Parathyroid adenoma (tissue), 2 donors: ENCODE measurements at regions not wholly inside any gene's neighbourhood (a gene's known extent, or its start where the extent isn't known, plus 50 kb on each side); places are given as distances from the start of the nearest gene placed in this dataset.

Experiments used
- H2AFZ ChIP-seq: fragments of 300-600 bp; sonication (generic); one replicate; pipeline ENCODE4 v1.7.0; 2017; ENCODE audit warnings: antibody characterized with exemption, mild to moderate bottlenecking
- H3K27ac ChIP-seq: fragments of 300-600 bp; sonication (generic); one replicate; pipeline ENCODE4 v1.7.0; 2017
- H3K27me3 ChIP-seq: fragments of 300-600 bp; sonication (generic); one replicate; pipeline ENCODE4 v1.7.0; 2017; ENCODE audit warnings: low read length; ENCODE audit not compliant: control insufficient read depth, insufficient read depth
- H3K36me3 ChIP-seq: fragments of 300-600 bp; sonication (generic); one replicate; pipeline ENCODE4 v1.7.0; 2017; ENCODE audit warnings: low read length; ENCODE audit not compliant: control insufficient read depth, insufficient read depth
- H3K4me1 ChIP-seq: fragments of 300-600 bp; sonication (generic); one replicate; pipeline ENCODE4 v1.7.0; 2017; ENCODE audit warnings: control low read depth
- H3K4me2 ChIP-seq: fragments of 300-600 bp; sonication (generic); one replicate; pipeline ENCODE4 v1.7.0; 2017; ENCODE audit warnings: low read length
- H3K4me3 ChIP-seq: fragments of 300-600 bp; sonication (generic); one replicate; pipeline ENCODE4 v1.7.0; 2017; ENCODE audit warnings: low read depth, low read length
- H3K79me2 ChIP-seq: fragments of 300-600 bp; sonication (generic); one replicate; pipeline ENCODE4 v1.7.0; 2017; ENCODE audit warnings: control low read depth
- H3K9ac ChIP-seq: fragments of 300-600 bp; sonication (generic); one replicate; pipeline ENCODE4 v1.7.0; 2017; ENCODE audit warnings: mild to moderate bottlenecking
- H3K9me3 ChIP-seq: fragments of 300-600 bp; sonication (generic); one replicate; pipeline ENCODE4 v1.7.0; 2017; ENCODE audit warnings: low read length; ENCODE audit not compliant: control insufficient read depth
- CTCF ChIP-seq: fragments of 300-600 bp; sonication (generic); IDR thresholded peaks from one replicate; pipeline ENCODE4 v1.7.0; 2017; ENCODE audit warnings: antibody characterized with exemption, mild to moderate bottlenecking
- donor health status: primary hyperparathyroidism.

- Histone ChIP-seq H3K79me2 (no peaks in the 10 kb centered on the region), H3K9ac (no peak overlapping the region), H3K4me2 (no peak overlapping the region), H3K27ac (no peak overlapping the region), H2AFZ (no peak overlapping the region), H3K4me1 (no peaks in the 10 kb centered on the region), H3K4me3 (no peak overlapping the region), H3K9me3 (no peaks in the 10 kb centered on the region), H3K36me3 (no peaks in the 10 kb centered on the region), H3K27me3 (no peaks in the 10 kb centered on the region)
- TF ChIP-seq CTCF, result no peak
Observed at GRCh38 chr13:99836291-99836690, 135.3 kb downstream of the ZIC5 start.

GRCh38 chr13:99835442-99835841 lies 136.1 kb downstream of the ZIC5 start:
- Histone ChIP-seq H3K4me3 (no peak overlapping the region), H2AFZ (no peak overlapping the region), H3K4me2 (no peak overlapping the region), H3K36me3 (no peaks in the 10 kb centered on the region), H3K27ac (no peak overlapping the region), H3K27me3 (no peaks in the 10 kb centered on the region), H3K79me2 (no peaks in the 10 kb centered on the region), H3K9ac (no peak overlapping the region), H3K4me1 (no peaks in the 10 kb centered on the region), H3K9me3 (no peaks in the 10 kb centered on the region)
- no peak for TF ChIP-seq CTCF

GRCh38 chr13:99834246-99834645 lies 137.3 kb downstream of the ZIC5 start:
- no peak overlapping the region for H3K4me3 ChIP-seq
- H3K9me3 ChIP-seq, result no peaks in the 10 kb centered on the region
- H3K4me1 ChIP-seq, result no peaks in the 10 kb centered on the region
- TF ChIP-seq CTCF, result no peak
- H3K36me3 ChIP-seq, result no peaks in the 10 kb centered on the region
- no peaks in the 10 kb centered on the region for H3K27me3 ChIP-seq
- H2AFZ ChIP-seq, result no peak overlapping the region
- H3K9ac ChIP-seq, result no peak overlapping the region
- H3K79me2 ChIP-seq, result no peaks in the 10 kb centered on the region
- no peak overlapping the region for H3K4me2 ChIP-seq
- no peak overlapping the region for H3K27ac ChIP-seq

- Histone ChIP-seq H2AFZ (no peak overlapping the region), H3K4me1 (no peaks in the 10 kb centered on the region), H3K36me3 (no peaks in the 10 kb centered on the region), H3K27me3 (no peaks in the 10 kb centered on the region), H3K79me2 (no peaks in the 10 kb centered on the region), H3K27ac (no peak overlapping the region), H3K9me3 (no peaks in the 10 kb centered on the region), H3K9ac (no peak overlapping the region), H3K4me3 (no peak overlapping the region), H3K4me2 (no peak overlapping the region)
- no peak for TF ChIP-seq CTCF
Observed at GRCh38 chr13:99832347-99832746, 139.2 kb downstream of the ZIC5 start.

GRCh38 chr13:99830931-99831330 lies 140.6 kb downstream of the ZIC5 start:
- Histone ChIP-seq H3K36me3 (no peaks in the 10 kb centered on the region), H3K4me1 (no peaks in the 10 kb centered on the region), H3K4me3 (no peak overlapping the region), H3K27ac (no peak overlapping the region), H3K79me2 (no peaks in the 10 kb centered on the region), H2AFZ (no peak overlapping the region), H3K9ac (no peak overlapping the region), H3K4me2 (no peak overlapping the region), H3K9me3 (no peaks in the 10 kb centered on the region), H3K27me3 (no peaks in the 10 kb centered on the region)
- no peak for TF ChIP-seq CTCF
